Activated T-helper 17 cell treated with anti-CD3 and anti-CD28 coated beads, Interleukin-2, amount 50 U/mL, for 72 hours (primary cell): ENCODE measurements at regions not wholly inside any gene's neighbourhood (a gene's known extent, or its start where the extent isn't known, plus 50 kb on each side); places are given as distances from the start of the nearest gene placed in this dataset.

Source experiments
- ATAC-seq: fragments of 150-1000 bp; cut with Tn5 transposase; replicated peaks from 2 replicates; pipeline ENCODE4 v1.10.0; 2021; ENCODE audit warnings: mild to moderate bottlenecking, moderate library complexity
- H3K27ac Mint-ChIP-seq: one replicate; pipeline ENCODE4 v1.8.0; 2022; ENCODE audit warnings: mixed read lengths
- H3K27me3 Mint-ChIP-seq: one replicate; pipeline ENCODE4 v1.8.0; 2022; ENCODE audit warnings: mixed read lengths
- H3K36me3 Mint-ChIP-seq: one replicate; pipeline ENCODE4 v1.8.0; 2022; ENCODE audit warnings: low read depth, mild to moderate bottlenecking, mixed read lengths
- H3K4me1 Mint-ChIP-seq: one replicate; pipeline ENCODE4 v1.8.0; 2022; ENCODE audit warnings: mixed read lengths
- H3K4me3 Mint-ChIP-seq: one replicate; pipeline ENCODE4 v1.8.0; 2022; ENCODE audit warnings: mild to moderate bottlenecking, mixed read lengths
- H3K9me3 Mint-ChIP-seq: one replicate; pipeline ENCODE4 v1.8.0; 2022; ENCODE audit warnings: mixed read lengths

DNA sequence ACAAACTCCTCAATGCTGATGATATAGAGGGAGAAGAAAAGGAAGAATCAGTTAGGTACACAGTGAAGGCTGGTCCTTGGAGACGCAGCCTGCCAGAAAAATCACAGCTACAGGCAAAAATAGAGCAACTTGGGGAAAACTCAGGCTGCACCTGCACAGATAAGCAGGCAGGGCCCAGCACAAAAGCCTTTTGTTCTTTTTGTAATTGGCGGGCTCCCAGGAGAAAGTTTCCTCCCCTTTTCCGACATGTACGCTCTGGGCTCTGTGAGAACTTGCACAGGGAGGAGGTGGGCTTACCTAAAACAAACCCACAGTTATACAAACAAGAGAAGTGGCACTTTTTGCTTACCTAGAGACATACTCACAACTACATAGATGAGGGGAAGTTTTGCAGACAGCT lies 813.4 kb upstream of the EPHA6 start:
- no peaks in the 10 kb centered on the region for H3K27me3 Mint-ChIP-seq
- no peaks in the 10 kb centered on the region for H3K36me3 Mint-ChIP-seq
- H3K9me3 Mint-ChIP-seq, result peaks cover 7% of the 10 kb centered on the region
- H3K27ac Mint-ChIP-seq, result no peak overlapping the region
- H3K4me3 Mint-ChIP-seq, result no peak overlapping the region
- no peaks in the 10 kb centered on the region for H3K4me1 Mint-ChIP-seq
- no peak for ATAC-seq

DNA sequence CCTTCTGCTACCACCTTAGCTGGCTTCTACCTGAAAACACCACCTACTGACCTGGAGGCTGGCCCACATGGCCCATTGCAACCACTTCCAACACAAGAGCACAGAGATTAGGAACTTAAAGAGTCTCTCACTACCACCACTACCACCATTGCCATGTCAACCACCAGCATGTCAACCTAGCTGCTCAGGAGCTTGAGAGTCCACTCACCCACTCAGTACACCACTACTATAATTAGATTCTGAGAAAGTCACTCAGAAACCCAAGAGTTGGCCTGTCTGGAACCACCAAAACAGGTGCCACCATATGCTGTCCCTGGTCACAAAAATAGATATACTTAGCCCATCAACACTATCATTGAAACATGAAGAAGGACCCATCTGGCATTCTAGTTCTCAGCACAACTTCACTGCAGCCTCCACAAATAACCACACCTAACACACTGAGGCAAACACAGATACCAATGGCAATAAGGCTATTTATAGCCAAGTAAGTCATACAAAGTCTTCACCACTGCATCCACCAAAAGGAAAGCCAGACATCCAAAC lies 806.7 kb upstream of the EPHA6 start:
- H3K4me3 Mint-ChIP-seq, result no peak overlapping the region
- no peak for ATAC-seq
- H3K27me3 Mint-ChIP-seq, result no peaks in the 10 kb centered on the region
- no peaks in the 10 kb centered on the region for H3K36me3 Mint-ChIP-seq
- no peaks in the 10 kb centered on the region for H3K4me1 Mint-ChIP-seq
- peaks cover 5% of the 10 kb centered on the region for H3K9me3 Mint-ChIP-seq
- no peak overlapping the region for H3K27ac Mint-ChIP-seq

DNA sequence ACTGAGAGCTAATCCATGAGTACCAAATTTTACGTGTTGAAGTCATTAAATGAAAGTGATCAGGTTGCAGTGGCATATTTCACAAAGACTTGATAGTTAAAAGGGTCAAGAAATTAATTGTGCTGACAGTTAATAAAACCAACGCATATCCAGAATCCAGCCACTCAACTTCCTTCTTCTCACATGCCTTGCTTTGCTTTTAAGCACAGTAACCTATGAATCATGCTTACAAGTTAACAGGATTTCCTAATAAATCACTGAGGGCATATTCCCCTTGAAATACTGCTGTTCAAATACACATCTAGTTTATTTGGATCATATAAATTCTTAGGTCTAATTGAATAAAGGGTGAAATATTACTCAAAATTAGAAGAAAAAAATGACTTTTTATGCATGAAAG lies 801.5 kb upstream of the EPHA6 start:
- Mint-ChIP-seq H3K4me1 (no peaks in the 10 kb centered on the region), H3K4me3 (no peak overlapping the region)
- ATAC-seq, result no peak

DNA sequence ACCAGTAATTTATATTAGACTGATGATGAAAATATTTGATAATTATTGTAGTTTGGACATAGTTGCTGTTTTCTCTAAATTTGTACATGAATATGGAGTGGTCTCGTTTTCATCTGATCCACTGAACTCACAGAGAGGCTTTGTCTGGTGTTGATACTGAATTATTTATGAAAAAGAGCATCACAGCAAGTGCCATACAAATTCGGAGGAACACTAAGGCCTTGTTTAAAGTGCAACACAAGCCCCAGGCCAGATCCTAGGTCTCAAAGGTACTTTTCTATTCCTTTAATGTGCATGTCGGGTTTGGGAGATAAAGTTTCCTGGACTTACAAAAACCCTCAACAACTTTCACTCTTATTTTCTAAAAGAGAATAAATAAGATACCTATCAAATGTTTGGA lies 796.8 kb upstream of the EPHA6 start:
- H3K4me3 Mint-ChIP-seq, result no peak overlapping the region
- no peaks in the 10 kb centered on the region for H3K4me1 Mint-ChIP-seq
- H3K9me3 Mint-ChIP-seq, result no peaks in the 10 kb centered on the region
- no peak overlapping the region for H3K27ac Mint-ChIP-seq
- no peaks in the 10 kb centered on the region for H3K36me3 Mint-ChIP-seq
- H3K27me3 Mint-ChIP-seq, result no peaks in the 10 kb centered on the region
- no peak for ATAC-seq

More for the DNA sequence above, 801.5 kb upstream of the EPHA6 start:
- H3K27me3 Mint-ChIP-seq, result no peaks in the 10 kb centered on the region
- no peaks in the 10 kb centered on the region for H3K36me3 Mint-ChIP-seq
- peaks cover 5% of the 10 kb centered on the region for H3K9me3 Mint-ChIP-seq
- no peak overlapping the region for H3K27ac Mint-ChIP-seq

DNA sequence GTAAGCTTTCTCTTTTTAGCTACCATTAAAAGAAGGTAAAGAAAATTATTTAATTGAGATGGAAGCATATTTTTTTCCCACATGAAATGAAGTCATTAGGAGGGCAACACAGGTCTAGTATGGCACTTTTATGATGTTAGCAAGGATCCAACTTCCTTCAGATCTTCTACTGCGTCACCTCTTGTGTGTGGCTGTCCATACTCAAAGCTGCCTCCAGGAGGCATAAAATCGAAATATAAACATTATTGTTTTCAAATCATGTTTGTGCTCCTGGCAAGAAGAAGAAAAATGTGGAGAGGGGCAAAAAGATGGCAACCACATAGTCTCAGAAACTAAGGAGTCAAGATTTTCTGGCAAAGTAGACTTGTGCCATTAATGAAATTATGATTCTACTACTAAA lies 791.7 kb upstream of the EPHA6 start:
- Mint-ChIP-seq H3K36me3 (no peaks in the 10 kb centered on the region), H3K27me3 (no peaks in the 10 kb centered on the region), H3K9me3 (no peaks in the 10 kb centered on the region), H3K27ac (no peak overlapping the region), H3K4me3 (no peak overlapping the region), H3K4me1 (no peaks in the 10 kb centered on the region)
- ATAC-seq, result no peak

DNA sequence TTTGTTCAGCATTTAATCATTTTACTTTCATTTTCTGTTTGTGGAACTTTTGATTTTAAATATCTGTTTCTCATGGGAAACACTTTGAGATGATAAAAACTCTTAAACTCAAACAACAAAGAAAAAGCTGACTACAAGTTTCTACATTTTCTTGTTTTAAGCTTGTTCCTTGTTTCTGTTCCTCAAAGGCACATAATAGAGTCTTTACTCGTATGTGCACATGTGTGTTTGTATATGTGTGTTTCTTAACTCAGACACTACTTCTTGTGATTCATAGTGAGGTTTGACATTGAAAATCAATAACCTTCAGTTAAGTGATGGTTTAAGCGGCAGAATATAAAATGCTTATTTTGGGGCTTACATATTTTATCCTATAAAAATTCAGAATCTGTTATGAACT lies 786.7 kb upstream of the EPHA6 start:
- no peaks in the 10 kb centered on the region for H3K9me3 Mint-ChIP-seq
- ATAC-seq, result no peak
- H3K27me3 Mint-ChIP-seq, result no peaks in the 10 kb centered on the region
- H3K4me3 Mint-ChIP-seq, result no peak overlapping the region
- H3K27ac Mint-ChIP-seq, result no peak overlapping the region
- no peaks in the 10 kb centered on the region for H3K36me3 Mint-ChIP-seq
- H3K4me1 Mint-ChIP-seq, result no peaks in the 10 kb centered on the region

DNA sequence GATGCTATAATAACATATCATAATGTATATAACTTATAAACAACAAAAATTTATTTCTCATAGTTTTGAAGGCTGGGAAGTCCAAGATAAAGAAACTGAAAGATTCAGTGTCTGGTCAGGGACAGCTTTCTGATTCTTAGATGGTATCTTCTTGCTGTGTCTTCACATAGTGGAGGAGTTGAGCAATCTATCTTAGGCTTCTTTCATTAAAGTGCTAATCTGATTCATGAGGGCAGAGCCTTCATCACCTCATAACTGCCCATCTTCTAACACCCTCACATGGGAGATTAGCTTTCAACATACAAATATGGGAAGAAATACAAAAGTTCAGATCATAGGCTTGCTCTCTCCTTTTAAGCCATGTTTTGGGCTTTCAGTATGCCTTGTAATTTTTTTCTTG lies 774.8 kb upstream of the EPHA6 start:
- no peaks in the 10 kb centered on the region for H3K36me3 Mint-ChIP-seq
- no peaks in the 10 kb centered on the region for H3K27me3 Mint-ChIP-seq
- no peak overlapping the region for H3K4me3 Mint-ChIP-seq
- no peak for ATAC-seq
- no peak overlapping the region for H3K27ac Mint-ChIP-seq
- H3K4me1 Mint-ChIP-seq, result no peaks in the 10 kb centered on the region
- no peaks in the 10 kb centered on the region for H3K9me3 Mint-ChIP-seq

DNA sequence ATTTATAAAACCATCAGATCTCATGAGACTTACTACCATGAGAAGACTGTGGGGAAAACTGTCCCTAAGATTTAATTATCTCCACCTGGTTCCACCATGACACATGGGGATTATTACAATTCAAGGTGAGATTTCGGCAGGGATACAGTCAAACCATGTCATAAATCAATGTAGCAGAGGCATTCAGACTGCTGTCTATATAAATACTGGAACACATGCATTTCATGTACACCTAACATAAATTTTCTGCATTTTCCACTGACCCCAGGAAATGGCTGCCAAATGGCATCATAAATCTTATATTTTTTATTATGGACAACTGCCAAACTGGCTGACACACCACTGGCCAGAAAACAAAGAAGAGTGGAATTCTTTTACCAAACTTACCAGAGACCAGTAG lies 755.1 kb upstream of the EPHA6 start:
- no peaks in the 10 kb centered on the region for H3K4me1 Mint-ChIP-seq
- no peak for ATAC-seq
- H3K9me3 Mint-ChIP-seq, result peaks cover 14% of the 10 kb centered on the region
- H3K4me3 Mint-ChIP-seq, result no peak overlapping the region
- no peaks in the 10 kb centered on the region for H3K27me3 Mint-ChIP-seq
- H3K36me3 Mint-ChIP-seq, result no peaks in the 10 kb centered on the region
- H3K27ac Mint-ChIP-seq, result no peak overlapping the region

DNA sequence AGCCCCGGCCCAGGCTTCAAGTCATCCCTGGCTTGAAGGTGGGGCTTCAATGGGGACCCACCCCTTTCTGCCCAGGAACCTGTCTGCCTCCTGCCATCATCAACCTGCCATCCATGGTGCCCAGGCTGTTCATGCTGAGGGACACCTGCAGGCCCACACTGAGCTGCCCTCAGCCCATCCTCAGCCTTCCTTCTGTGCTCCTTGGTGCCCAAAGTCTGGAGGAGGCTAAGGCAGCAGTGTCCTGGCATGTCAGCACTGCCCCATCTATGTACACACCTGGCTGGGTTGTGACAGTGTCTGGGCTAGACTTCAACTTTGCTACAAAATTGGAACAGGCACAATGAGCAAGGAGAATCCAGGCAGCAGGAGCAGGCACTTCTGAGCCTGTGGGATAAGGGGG lies 745.3 kb upstream of the EPHA6 start:
- no peaks in the 10 kb centered on the region for H3K36me3 Mint-ChIP-seq
- no peak overlapping the region for H3K27ac Mint-ChIP-seq
- no peaks in the 10 kb centered on the region for H3K9me3 Mint-ChIP-seq
- H3K4me1 Mint-ChIP-seq, result no peaks in the 10 kb centered on the region
- no peak for ATAC-seq
- H3K27me3 Mint-ChIP-seq, result no peaks in the 10 kb centered on the region
- no peak overlapping the region for H3K4me3 Mint-ChIP-seq

DNA sequence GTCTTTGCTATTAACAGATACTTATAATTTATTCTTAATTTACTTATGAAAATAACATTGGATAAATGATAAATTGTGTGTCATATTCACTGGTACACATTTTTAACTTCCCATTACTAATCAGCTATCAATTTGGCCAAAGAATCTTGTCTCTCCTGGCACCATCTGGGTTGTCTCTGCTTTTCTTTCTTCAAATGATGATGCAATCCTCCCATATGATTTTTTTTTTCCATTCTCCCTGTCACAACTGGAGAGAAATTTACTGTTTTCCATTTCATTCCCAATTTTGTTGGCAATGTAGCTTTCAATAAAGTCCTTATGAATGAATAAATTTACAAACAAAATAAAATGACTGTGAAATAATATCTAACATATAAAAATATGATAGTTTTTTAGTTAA lies 743.7 kb upstream of the EPHA6 start:
- no peak for ATAC-seq
- Mint-ChIP-seq H3K27ac (no peak overlapping the region), H3K27me3 (no peaks in the 10 kb centered on the region), H3K4me3 (no peak overlapping the region), H3K9me3 (no peaks in the 10 kb centered on the region), H3K4me1 (no peaks in the 10 kb centered on the region), H3K36me3 (no peaks in the 10 kb centered on the region)

DNA sequence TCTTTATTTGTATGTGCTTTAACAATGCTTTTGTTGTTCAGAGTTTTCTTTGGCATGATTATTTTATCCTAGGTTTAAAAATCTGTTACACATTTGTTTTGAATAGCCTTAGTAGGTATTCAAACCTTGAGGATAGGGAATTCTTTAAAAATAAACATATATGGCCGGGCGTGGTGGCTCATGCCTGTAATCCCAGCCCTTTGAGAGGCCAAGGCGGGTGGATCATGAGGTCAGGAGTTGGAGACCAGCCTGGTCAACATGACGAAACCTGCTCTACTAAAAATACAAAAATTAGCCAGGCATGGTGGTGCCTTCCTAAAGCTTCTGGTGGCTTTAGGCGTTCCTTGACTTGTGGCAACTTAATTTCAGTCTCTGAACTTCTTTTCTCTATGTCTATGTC lies 743.3 kb upstream of the EPHA6 start:
- Mint-ChIP-seq H3K27me3 (no peaks in the 10 kb centered on the region), H3K4me3 (no peak overlapping the region), H3K27ac (no peak overlapping the region), H3K4me1 (no peaks in the 10 kb centered on the region), H3K36me3 (no peaks in the 10 kb centered on the region), H3K9me3 (no peaks in the 10 kb centered on the region)
- no peak for ATAC-seq

DNA sequence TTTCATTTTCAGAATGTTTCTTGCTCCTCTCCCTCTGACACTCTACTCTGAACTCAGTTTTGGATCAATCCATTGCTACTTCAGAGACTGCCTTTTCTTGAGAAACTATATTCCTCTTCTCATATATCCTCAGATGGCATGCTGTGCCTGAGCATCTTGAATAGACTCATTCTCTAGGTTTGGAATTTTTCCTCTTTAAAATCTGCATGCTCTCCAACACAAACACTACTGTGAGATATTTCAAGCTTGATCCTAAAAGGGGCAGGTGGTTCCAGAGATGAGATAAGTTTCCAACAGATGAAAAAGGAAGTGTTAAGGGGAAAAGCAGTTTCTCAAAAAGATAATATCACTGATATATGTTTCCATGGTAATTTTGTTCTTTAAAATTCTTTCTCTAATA lies 742.2 kb upstream of the EPHA6 start:
- no peak overlapping the region for H3K4me3 Mint-ChIP-seq
- no peak overlapping the region for H3K27ac Mint-ChIP-seq
- H3K36me3 Mint-ChIP-seq, result no peaks in the 10 kb centered on the region
- no peaks in the 10 kb centered on the region for H3K4me1 Mint-ChIP-seq
- ATAC-seq, result no peak
- no peaks in the 10 kb centered on the region for H3K9me3 Mint-ChIP-seq
- no peaks in the 10 kb centered on the region for H3K27me3 Mint-ChIP-seq

DNA sequence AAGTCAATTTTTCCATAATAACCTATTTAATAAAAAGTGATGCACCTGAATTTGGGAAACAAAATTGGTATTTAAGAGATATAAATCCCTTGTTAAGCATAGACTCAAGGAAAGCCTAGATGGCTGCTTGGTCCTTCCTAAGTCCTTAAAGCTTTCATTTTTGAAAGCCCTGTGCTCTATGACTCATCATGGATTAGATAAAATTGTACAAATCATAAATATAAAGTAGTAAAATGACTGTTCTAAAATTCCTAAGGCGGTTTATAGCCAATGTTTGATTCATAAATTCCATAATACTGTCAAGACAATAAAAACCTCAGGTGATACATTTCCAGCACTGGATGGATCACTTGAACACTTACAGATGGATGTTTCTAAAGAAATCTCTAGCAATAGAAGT lies 730.8 kb upstream of the EPHA6 start:
- H3K4me1 Mint-ChIP-seq, result no peaks in the 10 kb centered on the region
- no peaks in the 10 kb centered on the region for H3K27me3 Mint-ChIP-seq
- H3K36me3 Mint-ChIP-seq, result no peaks in the 10 kb centered on the region
- ATAC-seq, result no peak
- no peak overlapping the region for H3K4me3 Mint-ChIP-seq
- H3K27ac Mint-ChIP-seq, result no peak overlapping the region
- H3K9me3 Mint-ChIP-seq, result peaks cover 4% of the 10 kb centered on the region

DNA sequence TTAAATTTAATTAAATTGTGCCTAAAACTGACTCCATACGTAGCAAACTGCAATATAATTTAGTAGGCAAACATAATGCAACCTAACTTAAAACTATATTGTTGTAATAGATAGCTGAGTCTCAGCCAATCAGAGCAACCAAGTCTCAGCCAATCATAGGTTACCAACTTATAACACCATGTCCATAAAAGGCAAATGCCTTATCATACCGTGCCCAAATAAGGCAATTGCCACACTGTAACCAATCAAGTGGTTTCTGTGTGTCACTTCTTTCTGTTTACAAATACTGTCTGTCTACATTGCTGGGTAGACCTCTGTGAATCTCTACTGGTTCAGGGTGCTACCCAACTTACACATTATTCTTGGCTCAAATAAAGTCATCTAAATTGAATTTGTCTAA lies 728.4 kb upstream of the EPHA6 start:
- H3K4me3 Mint-ChIP-seq, result no peak overlapping the region
- no peaks in the 10 kb centered on the region for H3K4me1 Mint-ChIP-seq
- no peaks in the 10 kb centered on the region for H3K36me3 Mint-ChIP-seq
- ATAC-seq, result no peak
- H3K27me3 Mint-ChIP-seq, result no peaks in the 10 kb centered on the region
- H3K9me3 Mint-ChIP-seq, result peaks cover 4% of the 10 kb centered on the region
- no peak overlapping the region for H3K27ac Mint-ChIP-seq

DNA sequence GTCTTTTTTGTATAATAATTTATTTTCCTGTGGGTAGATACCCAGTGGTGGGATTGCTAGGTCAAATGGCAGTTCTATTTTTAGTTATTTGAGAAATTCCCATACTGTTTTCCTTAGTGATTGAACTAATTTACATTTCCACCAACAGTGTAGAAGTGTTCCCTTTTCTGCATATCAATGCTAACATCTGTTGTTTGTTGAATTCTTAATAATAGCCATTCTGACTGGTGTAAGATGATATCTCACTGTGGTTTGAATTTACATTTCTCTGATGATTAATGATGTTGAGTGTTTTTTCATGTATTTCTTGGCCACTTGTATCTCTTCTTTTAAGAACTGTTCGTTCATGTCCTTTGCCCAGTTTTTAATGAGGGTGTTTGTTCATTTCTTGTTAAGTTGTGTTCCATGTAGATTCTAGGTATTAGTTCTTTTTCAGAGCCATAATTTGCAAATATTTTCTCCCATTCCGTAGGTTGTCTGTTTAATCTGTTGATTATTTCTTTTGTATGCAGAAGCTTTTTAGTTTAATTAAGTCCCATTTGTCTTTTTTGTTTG lies 713.3 kb upstream of the EPHA6 start:
- no peak overlapping the region for H3K4me3 Mint-ChIP-seq
- H3K27me3 Mint-ChIP-seq, result no peaks in the 10 kb centered on the region
- no peaks in the 10 kb centered on the region for H3K4me1 Mint-ChIP-seq
- ATAC-seq, result no peak
- peaks cover 7% of the 10 kb centered on the region for H3K9me3 Mint-ChIP-seq
- H3K36me3 Mint-ChIP-seq, result no peaks in the 10 kb centered on the region
- no peak overlapping the region for H3K27ac Mint-ChIP-seq

DNA sequence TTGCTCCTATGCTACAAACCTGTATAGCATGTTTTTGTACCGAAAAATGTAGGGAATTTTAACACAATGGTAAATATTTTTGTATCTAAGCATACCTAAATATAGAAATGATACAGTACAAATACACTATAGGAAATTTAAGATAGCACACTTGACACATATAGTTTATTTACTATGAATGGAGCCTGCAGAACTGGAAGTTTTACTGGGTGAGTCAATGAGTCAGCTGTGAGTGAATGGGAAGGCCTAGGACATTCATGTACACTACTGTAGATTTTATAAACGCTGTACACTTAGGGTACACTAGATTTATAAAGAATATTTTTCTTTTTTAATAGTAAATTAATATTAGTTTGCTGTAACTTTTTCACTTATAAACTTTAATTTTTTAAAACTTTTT lies 707.7 kb upstream of the EPHA6 start:
- Mint-ChIP-seq H3K9me3 (peaks cover 6% of the 10 kb centered on the region), H3K36me3 (no peaks in the 10 kb centered on the region), H3K4me3 (no peak overlapping the region), H3K27me3 (no peaks in the 10 kb centered on the region), H3K27ac (no peak overlapping the region), H3K4me1 (no peaks in the 10 kb centered on the region)
- no peak for ATAC-seq
